ENCODE measurements at regions not wholly inside any gene's neighbourhood (a gene's known extent, or its start where the extent isn't known, plus 50 kb on each side); places are given as distances from the start of the nearest gene placed in this dataset.

DNA sequence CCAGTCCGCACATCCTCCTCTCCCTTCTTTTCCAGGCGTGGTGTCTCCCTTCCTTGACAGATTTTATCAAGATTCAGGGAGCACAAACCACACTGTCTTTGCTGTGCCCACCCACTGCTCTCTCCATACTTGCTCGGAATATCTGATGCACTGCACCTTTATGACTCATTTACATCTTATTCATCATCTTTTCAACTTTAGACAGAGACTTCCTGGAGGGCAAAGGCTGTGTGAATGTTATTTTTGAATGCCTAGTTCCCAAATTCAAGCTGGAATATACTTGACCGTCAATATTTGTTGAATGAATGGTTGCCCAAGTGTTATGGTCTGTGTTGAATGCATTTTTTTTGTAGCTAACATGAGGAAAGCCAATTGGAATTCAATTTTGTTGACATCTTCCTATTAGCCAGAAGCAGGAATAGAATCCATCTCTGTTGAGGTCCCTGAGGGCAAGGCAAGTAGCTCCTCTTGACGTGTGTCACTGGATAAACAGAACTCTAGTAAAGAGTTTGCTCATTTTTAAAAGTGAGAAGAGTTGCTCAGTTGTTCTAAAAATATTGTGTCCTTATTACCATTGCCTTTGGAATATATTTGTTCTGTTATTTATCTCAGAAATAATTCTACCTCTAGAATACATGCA lies 95.0 kb downstream of the KLF6 start:
- no peak for DNase-seq (ENCODE audit: low read depth)
- no peaks in the 10 kb centered on the region for H3K9me3 ChIP-seq (ENCODE audit: control insufficient read depth, low read length)
- H3K9ac ChIP-seq (ENCODE audit: low read length): no peak overlapping the region

DNA sequence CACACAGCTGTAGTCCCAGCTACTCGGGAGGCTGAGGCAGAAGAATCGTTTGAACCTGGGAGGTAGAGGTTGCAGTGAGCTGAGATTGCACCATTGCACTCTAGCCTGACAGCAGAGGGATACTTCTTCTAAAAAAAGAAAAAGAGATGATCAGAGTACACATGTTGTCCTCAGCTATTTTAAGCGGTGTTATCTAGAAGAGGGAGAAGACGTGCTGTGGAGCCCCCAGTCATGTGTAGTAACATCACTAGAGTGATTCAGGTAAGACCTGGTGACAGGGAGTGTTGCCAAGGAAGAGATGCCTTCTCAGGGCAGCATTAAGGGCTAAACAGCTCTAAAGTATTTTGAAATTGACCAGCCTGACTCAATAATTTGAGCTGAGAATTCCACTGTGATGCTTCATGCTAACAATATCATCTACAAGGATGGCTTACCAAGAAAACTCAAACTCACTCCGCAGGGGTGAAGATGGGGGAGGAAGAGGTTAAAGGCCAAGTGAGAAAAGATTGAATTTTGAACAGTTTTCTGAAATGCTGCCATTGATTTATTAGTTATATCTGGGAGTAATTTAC lies 97.4 kb downstream of the KLF6 start:
- H3K9me3 ChIP-seq (ENCODE audit: control insufficient read depth, low read length): no peaks in the 10 kb centered on the region
- H3K27me3 ChIP-seq (replicated peaks; ENCODE audit: control insufficient read depth, insufficient read depth, low read length): no peaks in the 10 kb centered on the region
- DNase-seq (ENCODE audit: low read depth): peak; percentile 22
- H3K4me3 ChIP-seq (ENCODE audit: low read length): no peak overlapping the region
- no peaks in the 10 kb centered on the region for H3K36me3 ChIP-seq (ENCODE audit: control insufficient read depth, insufficient read depth, low read length, severe bottlenecking)
- H3K9ac ChIP-seq (ENCODE audit: low read length): no peak overlapping the region
- H3K4me1 ChIP-seq (ENCODE audit: control insufficient read depth, insufficient read depth, low read length): peaks cover 2% of the 10 kb centered on the region

More for the DNA sequence above, 95.0 kb downstream of the KLF6 start:
- H3K4me1 ChIP-seq (ENCODE audit: control insufficient read depth, insufficient read depth, low read length): peaks cover 3% of the 10 kb centered on the region
- H3K4me3 ChIP-seq (ENCODE audit: low read length): no peak overlapping the region
- H3K27me3 ChIP-seq (replicated peaks; ENCODE audit: control insufficient read depth, insufficient read depth, low read length): no peaks in the 10 kb centered on the region
- no peaks in the 10 kb centered on the region for H3K36me3 ChIP-seq (ENCODE audit: control insufficient read depth, insufficient read depth, low read length, severe bottlenecking)

DNA sequence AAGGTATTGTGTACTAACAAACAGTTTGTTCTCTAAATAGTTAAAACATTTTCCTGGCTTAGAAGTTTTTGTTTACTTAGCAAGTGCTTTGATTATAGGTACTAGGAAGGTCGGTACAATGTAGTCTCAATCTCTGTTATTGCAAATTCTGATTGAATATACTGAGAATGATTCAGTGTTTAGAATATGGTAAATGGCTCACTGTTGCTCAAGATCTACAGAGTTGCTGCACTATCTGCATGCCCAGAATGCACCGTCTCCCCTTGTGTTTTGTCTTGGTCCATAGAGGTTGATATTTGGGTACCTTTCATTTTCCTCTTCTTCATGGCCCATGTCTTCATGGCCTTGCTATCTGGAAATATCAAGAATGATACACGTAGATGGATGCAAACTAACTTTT lies 99.6 kb downstream of the KLF6 start:
- Histone ChIP-seq H3K9me3 (ENCODE audit: control insufficient read depth, low read length) (no peaks in the 10 kb centered on the region), H3K4me1 (ENCODE audit: control insufficient read depth, insufficient read depth, low read length) (no peaks in the 10 kb centered on the region), H3K27me3 (replicated peaks; ENCODE audit: control insufficient read depth, insufficient read depth, low read length) (no peaks in the 10 kb centered on the region), H3K36me3 (ENCODE audit: control insufficient read depth, insufficient read depth, low read length, severe bottlenecking) (no peaks in the 10 kb centered on the region), H3K4me3 (ENCODE audit: low read length) (no peak overlapping the region), H3K9ac (ENCODE audit: low read length) (no peak overlapping the region)
- DNase-seq (ENCODE audit: low read depth): no peak

DNA sequence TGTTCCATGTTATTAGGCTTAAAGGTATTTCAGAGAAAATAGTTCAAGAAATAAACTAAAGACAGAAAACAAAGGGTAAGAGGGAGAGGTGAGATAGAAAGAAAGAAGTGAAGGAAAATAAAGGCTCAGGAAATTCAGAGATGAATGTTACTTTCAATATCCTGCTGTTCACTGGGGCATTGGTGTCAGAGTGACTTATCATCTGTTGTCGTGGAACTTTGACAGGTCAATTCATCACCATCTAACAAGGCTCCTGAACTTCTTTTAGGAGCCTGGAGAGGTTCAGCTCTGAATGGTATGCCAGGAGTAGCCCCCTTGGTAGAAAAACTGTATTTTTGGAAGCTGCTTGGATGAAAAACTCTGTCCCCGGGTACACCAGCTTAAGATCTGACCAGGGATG lies 100.1 kb downstream of the KLF6 start:
- Histone ChIP-seq H3K36me3 (ENCODE audit: control insufficient read depth, insufficient read depth, low read length, severe bottlenecking) (no peaks in the 10 kb centered on the region), H3K4me3 (ENCODE audit: low read length) (no peak overlapping the region), H3K27me3 (replicated peaks; ENCODE audit: control insufficient read depth, insufficient read depth, low read length) (no peaks in the 10 kb centered on the region), H3K9ac (ENCODE audit: low read length) (no peak overlapping the region), H3K9me3 (ENCODE audit: control insufficient read depth, low read length) (no peaks in the 10 kb centered on the region), H3K4me1 (ENCODE audit: control insufficient read depth, insufficient read depth, low read length) (no peaks in the 10 kb centered on the region)
- no peak for DNase-seq (ENCODE audit: low read depth)

DNA sequence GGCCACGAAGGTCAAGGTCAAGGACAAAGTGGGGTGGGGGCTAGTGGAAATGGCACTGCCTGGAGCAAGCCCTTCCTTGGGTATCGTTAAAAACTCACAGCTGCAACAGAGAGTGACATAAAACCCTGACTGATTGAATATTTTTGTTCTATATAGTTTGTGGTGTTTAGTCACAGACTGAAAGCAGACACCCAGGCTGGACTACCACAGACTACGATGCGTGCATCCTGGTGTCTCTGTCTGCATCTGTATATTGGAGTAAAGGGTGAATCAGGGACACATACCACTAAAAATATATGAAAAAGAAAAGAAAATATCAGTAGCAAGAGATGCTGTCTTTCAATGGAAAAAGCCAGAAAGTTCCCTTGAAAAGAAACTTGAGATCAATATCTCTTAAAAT lies 101.4 kb downstream of the KLF6 start:
- no peaks in the 10 kb centered on the region for H3K4me1 ChIP-seq (ENCODE audit: control insufficient read depth, insufficient read depth, low read length)
- H3K4me3 ChIP-seq (ENCODE audit: low read length): no peak overlapping the region
- no peaks in the 10 kb centered on the region for H3K9me3 ChIP-seq (ENCODE audit: control insufficient read depth, low read length)
- no peaks in the 10 kb centered on the region for H3K36me3 ChIP-seq (ENCODE audit: control insufficient read depth, insufficient read depth, low read length, severe bottlenecking)
- no peak overlapping the region for H3K9ac ChIP-seq (ENCODE audit: low read length)
- no peaks in the 10 kb centered on the region for H3K27me3 ChIP-seq (replicated peaks; ENCODE audit: control insufficient read depth, insufficient read depth, low read length)
- no peak for DNase-seq (ENCODE audit: low read depth)

DNA sequence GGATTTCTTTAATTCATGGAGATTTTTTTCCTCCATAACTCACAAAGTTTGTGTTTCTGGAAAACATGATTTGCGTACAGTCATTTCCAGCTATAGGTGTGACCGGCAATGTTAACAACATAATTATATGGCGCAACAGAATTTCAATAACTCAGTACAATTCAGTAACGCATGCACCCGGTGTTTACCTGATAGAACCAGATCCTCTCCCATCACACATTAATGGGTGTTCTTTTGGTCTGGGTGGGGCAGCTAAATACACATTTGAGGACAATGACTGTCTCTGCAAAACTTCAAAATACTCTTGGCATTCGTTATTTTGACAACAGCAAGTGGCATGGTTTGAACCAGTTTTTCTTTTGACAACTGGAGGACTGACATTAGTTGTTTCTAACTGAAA lies 102.3 kb downstream of the KLF6 start:
- H3K9me3 ChIP-seq (ENCODE audit: control insufficient read depth, low read length): no peaks in the 10 kb centered on the region
- H3K27me3 ChIP-seq (replicated peaks; ENCODE audit: control insufficient read depth, insufficient read depth, low read length): no peaks in the 10 kb centered on the region
- H3K4me1 ChIP-seq (ENCODE audit: control insufficient read depth, insufficient read depth, low read length): no peaks in the 10 kb centered on the region
- no peaks in the 10 kb centered on the region for H3K36me3 ChIP-seq (ENCODE audit: control insufficient read depth, insufficient read depth, low read length, severe bottlenecking)
- no peak overlapping the region for H3K4me3 ChIP-seq (ENCODE audit: low read length)
- no peak overlapping the region for H3K9ac ChIP-seq (ENCODE audit: low read length)
- DNase-seq (ENCODE audit: low read depth): no peak

DNA sequence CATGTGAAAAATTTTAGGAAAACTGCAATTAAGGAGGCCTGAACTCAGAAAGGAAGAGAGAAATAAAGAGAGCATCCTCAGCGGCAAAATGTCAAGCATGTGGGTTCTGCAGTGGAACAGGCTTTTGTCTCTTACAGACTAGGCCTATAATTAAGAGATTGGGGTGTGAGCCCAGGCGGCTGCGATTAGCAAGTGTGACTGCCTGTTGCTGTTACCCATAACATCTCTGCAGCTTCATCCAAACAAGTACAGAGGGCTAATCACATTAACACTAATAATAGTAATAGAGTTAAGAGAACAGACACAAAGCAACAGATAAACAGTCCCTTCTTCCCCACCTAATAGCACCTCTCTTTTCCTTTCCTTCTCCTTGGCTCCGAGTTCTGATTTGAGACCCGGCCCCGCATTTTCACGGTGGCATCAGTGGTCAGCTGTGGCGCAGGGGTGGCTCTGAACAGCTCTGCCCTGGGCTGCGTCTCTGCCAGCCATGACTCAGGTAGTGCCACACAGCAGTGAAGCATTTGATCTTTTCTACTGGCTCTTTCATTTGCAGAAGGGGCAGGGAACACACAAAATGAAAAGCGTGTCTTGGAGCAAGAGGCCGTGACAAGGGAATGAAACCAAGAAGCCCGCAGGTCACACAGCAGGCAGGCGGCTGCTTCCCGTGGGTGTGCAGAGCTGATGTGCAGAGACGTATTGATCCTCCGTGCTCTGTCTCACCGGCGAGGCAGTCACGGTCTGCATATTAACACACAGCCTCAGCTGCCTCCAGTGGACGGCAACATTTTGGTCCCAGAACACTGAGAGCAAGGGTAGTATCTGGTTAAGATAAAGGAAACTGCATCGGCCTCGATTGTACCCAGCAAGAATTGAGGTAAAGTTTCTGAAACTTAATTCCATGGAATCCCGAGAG lies 103.1 kb downstream of the KLF6 start:
- no peaks in the 10 kb centered on the region for H3K9me3 ChIP-seq (ENCODE audit: control insufficient read depth, low read length)
- DNase-seq (ENCODE audit: low read depth): peak; percentile 25
- no peaks in the 10 kb centered on the region for H3K4me1 ChIP-seq (ENCODE audit: control insufficient read depth, insufficient read depth, low read length)
- H3K36me3 ChIP-seq (ENCODE audit: control insufficient read depth, insufficient read depth, low read length, severe bottlenecking): no peaks in the 10 kb centered on the region
- no peak overlapping the region for H3K9ac ChIP-seq (ENCODE audit: low read length)
- H3K4me3 ChIP-seq (ENCODE audit: low read length): no peak overlapping the region
- no peaks in the 10 kb centered on the region for H3K27me3 ChIP-seq (replicated peaks; ENCODE audit: control insufficient read depth, insufficient read depth, low read length)

DNA sequence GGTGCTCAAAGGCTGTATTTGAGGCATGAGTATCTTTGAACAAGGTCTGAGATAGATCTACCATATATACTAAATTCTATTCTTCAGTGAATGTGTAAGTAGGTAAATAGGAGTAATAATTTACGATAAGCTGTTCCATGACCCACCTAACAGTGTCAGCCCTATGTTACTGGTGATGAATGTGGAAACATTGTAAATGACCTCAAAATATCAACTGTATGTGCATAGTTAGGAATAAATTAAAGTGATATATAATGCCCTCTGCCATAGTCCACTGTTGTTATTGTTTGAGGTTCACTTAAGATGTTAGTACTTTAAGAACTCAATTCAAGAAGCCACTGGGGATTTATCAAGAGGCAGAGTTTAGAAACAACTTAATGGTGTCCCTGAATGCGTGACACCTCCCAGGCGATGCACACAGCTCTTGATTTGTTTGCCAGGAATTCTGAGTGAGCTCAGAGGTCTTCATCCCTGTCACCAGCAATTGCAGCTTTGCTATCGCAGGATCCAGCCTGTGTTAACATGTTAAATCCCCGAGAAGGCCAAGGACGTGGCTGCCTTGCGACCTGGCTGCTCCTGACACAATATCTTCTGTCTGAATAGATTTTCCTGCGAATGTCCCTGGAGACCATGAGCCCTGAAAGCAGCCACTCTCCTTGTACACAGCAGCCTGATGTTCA lies 104.9 kb downstream of the KLF6 start:
- Histone ChIP-seq H3K4me3 (ENCODE audit: low read length) (no peak overlapping the region), H3K36me3 (ENCODE audit: control insufficient read depth, insufficient read depth, low read length, severe bottlenecking) (no peaks in the 10 kb centered on the region), H3K9ac (ENCODE audit: low read length) (no peak overlapping the region), H3K4me1 (ENCODE audit: control insufficient read depth, insufficient read depth, low read length) (no peaks in the 10 kb centered on the region), H3K27me3 (replicated peaks; ENCODE audit: control insufficient read depth, insufficient read depth, low read length) (no peaks in the 10 kb centered on the region), H3K9me3 (ENCODE audit: control insufficient read depth, low read length) (no peaks in the 10 kb centered on the region)
- no peak for DNase-seq (ENCODE audit: low read depth)

DNA sequence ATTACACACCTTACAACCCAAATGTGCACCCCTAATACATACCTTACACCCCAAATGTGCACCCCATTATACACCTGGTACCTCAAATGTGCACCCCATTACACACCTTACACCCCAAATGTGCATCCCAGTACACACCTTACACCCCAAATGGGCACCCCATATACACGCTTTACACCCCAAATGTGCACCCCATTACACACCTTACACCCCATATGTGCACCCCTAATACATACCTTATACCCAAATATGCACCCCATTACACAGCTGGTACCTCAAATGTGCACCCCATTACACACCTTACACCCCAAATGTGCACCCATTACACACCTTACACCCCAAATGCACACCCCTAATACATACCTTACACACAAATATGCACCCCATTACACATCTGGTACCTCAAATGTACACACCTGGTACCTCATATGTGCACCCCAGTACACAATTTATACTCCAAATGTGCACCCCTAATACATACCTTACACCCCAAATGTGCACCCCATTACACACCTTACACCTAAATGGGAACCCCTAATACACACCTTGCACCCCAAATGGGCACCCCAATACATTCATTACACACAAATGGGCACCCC lies 106.3 kb downstream of the KLF6 start:
- H3K27me3 ChIP-seq (replicated peaks; ENCODE audit: control insufficient read depth, insufficient read depth, low read length): no peaks in the 10 kb centered on the region
- no peaks in the 10 kb centered on the region for H3K9me3 ChIP-seq (ENCODE audit: control insufficient read depth, low read length)
- H3K4me3 ChIP-seq (ENCODE audit: low read length): no peak overlapping the region
- H3K9ac ChIP-seq (ENCODE audit: low read length): no peak overlapping the region
- DNase-seq (ENCODE audit: low read depth): no peak
- no peaks in the 10 kb centered on the region for H3K36me3 ChIP-seq (ENCODE audit: control insufficient read depth, insufficient read depth, low read length, severe bottlenecking)
- no peaks in the 10 kb centered on the region for H3K4me1 ChIP-seq (ENCODE audit: control insufficient read depth, insufficient read depth, low read length)

DNA sequence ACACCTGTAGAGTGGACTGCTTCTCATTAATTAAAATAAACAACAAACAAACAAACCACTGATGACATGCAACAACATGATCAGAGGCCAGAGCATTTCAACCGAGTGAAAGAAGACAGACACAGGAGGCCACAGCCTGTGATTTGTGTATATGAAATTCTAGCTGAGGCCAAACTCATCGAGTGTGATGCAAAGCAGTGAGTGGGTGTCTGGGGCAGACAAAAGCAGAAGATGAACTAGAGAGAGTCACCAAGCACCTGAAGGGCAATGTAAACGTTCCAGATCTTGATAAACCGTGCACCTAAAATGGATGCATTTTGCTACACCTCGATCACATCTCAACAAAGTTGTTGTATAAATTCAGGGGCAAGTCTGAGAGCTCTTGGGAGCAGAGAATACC lies 108.4 kb downstream of the KLF6 start:
- Histone ChIP-seq H3K4me1 (ENCODE audit: control insufficient read depth, insufficient read depth, low read length) (no peaks in the 10 kb centered on the region), H3K27me3 (replicated peaks; ENCODE audit: control insufficient read depth, insufficient read depth, low read length) (no peaks in the 10 kb centered on the region), H3K36me3 (ENCODE audit: control insufficient read depth, insufficient read depth, low read length, severe bottlenecking) (no peaks in the 10 kb centered on the region), H3K9me3 (ENCODE audit: control insufficient read depth, low read length) (no peaks in the 10 kb centered on the region), H3K4me3 (ENCODE audit: low read length) (no peak overlapping the region), H3K9ac (ENCODE audit: low read length) (no peak overlapping the region)
- no peak for DNase-seq (ENCODE audit: low read depth)

DNA sequence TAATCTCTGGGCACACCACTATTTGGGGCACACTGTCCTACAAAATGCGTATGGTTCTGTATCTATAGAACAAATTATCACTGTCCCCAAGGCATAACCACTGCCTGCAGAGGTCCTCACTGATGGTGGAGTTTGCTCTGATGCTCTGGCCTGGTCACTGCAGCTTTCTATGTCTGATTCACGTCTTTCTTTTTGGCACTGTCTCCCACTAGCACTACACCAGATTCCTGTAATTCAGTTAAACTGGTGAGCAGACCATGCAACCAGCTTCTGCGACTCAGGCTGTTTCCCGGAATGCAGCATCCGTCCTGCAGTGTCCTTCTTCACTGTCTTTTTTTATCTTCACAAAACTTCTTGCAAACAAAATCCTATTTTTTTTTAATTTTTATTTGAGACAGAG lies 112.8 kb downstream of the KLF6 start:
- H3K9ac ChIP-seq (ENCODE audit: low read length): no peak overlapping the region
- H3K4me3 ChIP-seq (ENCODE audit: low read length): no peak overlapping the region
- no peaks in the 10 kb centered on the region for H3K27me3 ChIP-seq (replicated peaks; ENCODE audit: control insufficient read depth, insufficient read depth, low read length)
- no peaks in the 10 kb centered on the region for H3K9me3 ChIP-seq (ENCODE audit: control insufficient read depth, low read length)
- DNase-seq (ENCODE audit: low read depth): no peak
- H3K36me3 ChIP-seq (ENCODE audit: control insufficient read depth, insufficient read depth, low read length, severe bottlenecking): no peaks in the 10 kb centered on the region
- peaks cover 3% of the 10 kb centered on the region for H3K4me1 ChIP-seq (ENCODE audit: control insufficient read depth, insufficient read depth, low read length)
